ENCODE measurements at regions not wholly inside any gene's neighbourhood (a gene's known extent, or its start where the extent isn't known, plus 50 kb on each side); places are given as distances from the start of the nearest gene placed in this dataset.

- TF ChIP-seq CTCF (optimal IDR thresholded peaks at IDR 0.05 in 1 of 3, IDR thresholded peaks at IDR 0.05 in 1 of 3, conservative IDR thresholded peaks at IDR 0.05 in 1 of 3; ENCODE audit: extremely low read depth in 1 of 3, insufficient read depth in 2 of 3, low read length in 3 of 3) (no peak), EZH2 (IDR thresholded peaks at IDR 0.05; ENCODE audit: low read length) (no peak)
Measured at GRCh38 chr12:31785318-31785717, 56.5 kb upstream of the AMN1 start.

Data from keratinocyte (primary cell).